HL-60/S4 (cell line): ENCODE measurements at regions not wholly inside any gene's neighbourhood (a gene's known extent, or its start where the extent isn't known, plus 50 kb on each side); places are given as distances from the start of the nearest gene placed in this dataset.
"Not testable (repeated sequence)": the region's sequence is repeated elsewhere in the genome, so short reads cannot be mapped to it uniquely, and the experiment has no call there.

Source experiments
- in situ Hi-C: fragments of 300-500 bp; cut with MboI; formaldehyde crosslinking; loops from 2 replicates; pipeline ENCODE4 v1.14.3; 2022; ENCODE audit warnings: low sequenced_read_pairs

DNA sequence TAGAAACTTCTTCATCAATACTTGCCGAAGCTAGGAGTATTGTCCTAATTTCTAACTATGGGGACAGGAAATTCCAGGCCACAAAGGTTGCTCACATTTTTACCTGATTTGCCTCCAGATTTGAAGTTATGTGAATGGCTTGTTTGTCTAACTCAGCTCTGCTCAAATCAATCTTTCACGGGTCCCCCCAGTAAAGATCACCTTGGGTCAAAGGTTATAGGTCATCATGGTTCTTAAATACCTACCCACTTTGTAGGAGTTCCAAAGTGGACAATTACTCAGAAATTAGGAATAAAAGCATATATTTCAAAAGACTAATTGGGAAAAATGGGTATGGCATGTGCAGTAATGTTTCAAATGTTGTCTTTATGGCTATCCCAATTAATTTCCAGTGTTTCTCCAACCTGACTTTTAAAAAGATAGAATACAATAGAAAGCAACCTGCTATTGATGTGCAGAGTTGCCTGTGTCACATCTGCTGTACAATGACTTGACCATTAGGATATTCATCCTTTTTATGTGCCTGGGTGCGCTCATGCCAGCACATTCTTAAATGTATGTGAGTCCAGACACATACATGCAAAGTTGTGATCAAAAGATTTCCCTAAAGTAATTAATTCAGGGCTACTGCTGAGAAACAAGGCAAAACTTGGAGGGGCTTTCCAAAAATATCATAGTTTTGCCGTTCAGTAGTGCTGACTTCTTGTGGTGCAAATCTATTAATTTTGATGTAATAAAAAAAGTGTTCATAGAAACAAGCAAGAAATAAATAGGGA, 126.1 kb downstream of the MYCN start:
- in situ Hi-C loops: no loop called here

DNA sequence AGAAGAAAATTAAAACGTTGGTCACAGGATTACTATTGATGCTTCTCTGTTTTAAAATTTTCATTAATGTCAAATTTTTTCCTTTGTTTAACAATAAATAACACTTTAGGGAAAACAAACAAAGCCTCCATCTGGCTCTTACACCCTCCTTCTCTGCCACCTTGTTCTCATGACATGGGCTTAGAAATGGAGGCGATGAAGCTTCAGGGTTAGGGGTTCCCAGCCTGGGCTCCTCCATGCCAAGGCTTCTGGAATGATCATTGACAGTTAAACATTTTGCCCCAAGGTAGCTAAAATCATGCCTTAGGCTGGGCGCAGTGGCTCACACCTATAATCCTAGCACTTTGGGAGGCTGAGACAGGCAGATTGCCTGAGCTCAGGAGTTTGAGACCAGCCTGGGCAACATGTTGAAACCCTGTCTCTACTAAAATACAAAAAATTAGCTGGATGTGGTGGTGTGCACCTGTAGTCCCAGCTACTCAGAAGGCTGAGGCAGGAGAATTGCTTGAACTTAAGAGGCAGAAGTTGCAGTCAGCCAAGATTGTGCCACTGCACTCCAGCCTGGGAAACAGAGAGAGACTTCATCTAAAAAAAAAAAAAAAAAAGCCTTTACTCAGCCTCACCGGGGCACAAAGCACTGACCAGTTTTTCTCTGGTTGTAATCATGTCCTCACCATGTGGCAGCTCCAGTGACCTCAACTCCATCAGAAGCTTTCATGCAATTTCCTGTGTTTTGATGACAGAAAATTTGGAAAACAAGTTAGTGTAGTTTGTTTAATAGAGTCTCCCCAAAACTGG, 125.1 kb downstream of the MYCN start:
- in situ Hi-C loops: not testable (repeated sequence)

DNA sequence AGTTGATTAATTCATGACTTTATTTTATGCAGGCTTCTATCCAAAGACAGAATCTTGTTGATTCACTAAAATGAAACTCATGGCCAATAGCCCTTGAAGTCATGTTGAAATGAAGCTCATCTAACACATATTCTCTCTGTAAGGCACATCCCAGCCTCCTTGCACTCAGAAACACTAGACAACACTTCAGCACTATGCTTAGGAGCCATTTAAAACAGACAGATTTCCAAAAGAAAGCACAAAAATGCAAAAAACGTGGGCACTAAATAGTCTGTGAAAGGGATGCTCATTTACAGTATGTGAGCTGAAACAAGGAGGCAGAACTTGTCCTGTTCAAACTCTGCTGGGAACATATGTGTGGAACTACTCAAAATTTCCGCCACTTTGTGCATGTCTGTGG, 124.4 kb downstream of the MYCN start:
- in situ Hi-C loops: no loop called here

DNA sequence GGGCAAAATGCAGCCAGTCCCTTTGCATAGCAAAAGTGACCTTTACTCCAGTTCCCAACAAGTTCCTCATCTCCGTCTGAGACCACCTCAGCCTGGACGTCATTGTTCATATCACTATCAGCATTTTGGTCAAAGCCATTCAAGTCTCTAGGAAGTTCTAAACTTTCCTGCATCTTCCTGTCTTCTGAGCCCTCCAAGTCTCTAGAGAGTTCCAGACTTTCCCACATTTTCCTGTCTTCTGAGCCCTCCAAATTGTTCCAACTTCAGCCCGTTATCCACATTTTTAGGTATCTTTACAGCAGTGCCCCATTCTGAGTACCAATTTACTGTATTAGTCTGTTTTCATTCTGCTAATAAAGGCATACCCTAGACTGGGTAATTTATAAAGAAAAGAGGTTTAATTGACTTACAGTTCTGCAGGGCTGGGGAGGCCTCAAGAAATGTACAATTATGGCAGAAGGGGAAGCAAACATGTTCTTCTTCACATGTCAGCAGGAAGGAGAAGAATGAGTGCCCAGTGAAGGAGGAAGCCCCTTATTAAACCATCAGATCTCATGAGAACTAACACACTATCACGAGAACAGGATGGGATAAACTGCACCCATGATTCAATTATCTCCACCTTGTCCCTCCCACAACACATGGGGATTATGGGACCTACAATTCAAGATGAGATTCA, 123.7 kb downstream of the MYCN start:
- in situ Hi-C loops: no loop called here

DNA sequence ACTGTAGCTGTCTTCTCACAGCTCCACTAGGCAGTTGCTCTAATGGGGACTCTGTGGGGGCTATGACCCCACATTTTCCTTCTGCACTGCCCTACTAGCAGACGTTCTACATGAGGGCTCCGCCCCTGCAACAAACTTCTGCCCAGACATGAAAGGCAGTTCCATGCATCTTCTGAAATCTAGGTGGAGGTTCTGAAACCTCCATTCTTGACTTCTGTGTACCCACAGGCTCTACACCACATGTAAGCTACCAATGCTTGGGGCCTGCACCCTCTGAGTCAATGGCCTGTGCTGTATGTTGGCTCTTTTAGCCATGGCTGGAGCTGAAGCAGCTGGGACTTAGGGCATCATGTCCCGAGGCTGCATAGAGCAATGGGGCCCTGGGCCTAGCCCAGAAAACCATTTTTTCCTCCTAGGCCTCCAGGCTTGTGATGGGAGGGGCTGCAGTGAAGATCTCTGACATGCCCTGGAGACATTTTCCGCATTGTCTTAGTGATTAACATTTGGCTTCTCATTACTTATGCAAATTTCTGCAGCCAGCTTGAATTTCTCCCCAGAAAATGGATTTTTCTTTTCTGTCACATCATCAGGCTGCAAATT, 123.0 kb downstream of the MYCN start:
- in situ Hi-C loops: no loop called here

DNA sequence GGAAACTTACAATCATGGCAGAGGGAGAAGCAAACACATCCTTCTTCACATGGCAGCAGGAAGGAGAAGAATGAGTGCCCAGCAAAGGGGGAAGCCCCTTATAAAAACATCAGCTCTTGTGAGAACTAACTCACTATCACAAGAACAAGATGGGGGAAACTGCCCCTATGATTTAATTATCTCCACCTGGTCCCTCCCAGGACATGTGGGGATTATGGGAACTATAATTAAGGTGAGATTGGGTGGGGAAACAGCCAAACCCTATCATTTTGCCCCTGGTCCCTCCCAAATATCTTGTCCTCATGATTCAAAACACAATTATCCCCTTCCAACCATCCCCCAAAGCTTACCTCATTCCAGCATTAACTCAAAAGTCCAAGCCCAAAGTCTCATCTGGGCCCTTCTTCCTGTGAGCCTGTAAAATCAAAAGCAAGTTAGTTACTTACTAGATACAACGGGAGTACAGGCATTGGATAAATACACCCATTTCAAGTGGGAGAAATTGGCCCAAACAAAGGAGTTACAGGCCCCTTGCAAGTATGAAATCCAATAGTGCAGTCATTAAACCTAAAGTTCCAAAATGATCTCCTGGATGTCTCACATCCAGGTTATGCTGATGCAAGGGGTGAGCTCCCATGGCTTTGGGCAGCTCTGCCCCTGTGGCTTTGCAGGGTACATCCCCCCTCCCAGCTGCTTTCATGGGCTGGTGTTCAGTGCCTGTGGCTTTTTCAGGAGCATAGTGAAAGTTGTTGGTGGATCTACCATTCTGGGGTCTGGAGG, 122.3 kb downstream of the MYCN start:
- in situ Hi-C loops: no loop called here

DNA sequence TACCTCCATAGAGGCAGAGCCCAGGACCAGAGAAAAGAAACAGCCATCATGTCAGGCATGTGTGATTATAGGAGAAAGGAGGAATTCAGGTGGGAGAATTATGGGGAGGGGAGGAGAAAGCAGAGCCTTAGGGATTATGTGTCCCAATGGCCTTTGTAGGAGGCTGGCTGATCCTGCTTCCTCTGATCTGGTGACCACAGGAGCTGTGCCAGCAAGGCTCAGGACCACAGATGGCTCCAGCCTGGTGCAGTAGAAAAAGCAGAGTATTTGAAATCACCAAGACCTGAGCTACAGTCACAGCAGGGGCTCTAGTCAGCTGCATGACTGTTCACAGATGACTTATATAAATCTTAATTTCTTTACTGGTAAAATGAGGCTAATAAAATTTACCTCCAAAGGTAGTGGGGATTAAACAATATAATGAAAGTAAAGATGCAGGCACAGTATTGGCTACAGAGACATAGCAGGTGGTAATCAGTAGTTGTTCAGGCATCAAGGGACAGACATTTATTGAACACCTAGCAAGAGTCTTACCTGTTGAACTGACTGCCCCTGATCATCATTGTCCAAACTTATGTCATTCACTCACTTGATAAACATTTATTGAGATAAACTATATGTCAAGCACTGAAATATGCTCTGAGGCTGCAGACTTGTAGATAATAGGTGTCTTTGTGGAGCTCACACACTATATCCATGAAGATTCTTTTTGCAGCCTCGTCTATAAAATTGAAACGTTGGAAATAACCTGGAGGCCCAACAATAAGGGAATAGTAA, 121.3 kb downstream of the MYCN start:
- in situ Hi-C loops: no loop called here

DNA sequence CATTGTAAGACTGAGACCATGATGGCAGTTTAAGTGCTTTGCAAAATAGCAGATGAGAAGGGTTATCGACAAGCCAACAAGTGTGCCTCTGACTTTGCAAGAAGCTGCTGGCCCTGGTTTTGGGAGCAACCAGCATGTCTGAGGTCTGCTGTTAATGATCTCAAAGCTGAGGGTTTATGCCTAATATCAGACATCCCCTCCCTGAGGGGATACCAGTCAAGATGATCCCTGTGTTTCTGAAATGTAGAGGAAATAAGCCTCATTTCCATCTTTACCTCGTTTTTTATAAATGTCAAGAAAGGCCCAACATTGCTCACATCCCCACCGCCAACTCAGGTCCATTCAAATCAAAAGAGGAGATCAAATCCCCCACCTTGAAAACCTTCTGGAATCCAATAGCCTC, 120.6 kb downstream of the MYCN start:
- in situ Hi-C loops: no loop called here

DNA sequence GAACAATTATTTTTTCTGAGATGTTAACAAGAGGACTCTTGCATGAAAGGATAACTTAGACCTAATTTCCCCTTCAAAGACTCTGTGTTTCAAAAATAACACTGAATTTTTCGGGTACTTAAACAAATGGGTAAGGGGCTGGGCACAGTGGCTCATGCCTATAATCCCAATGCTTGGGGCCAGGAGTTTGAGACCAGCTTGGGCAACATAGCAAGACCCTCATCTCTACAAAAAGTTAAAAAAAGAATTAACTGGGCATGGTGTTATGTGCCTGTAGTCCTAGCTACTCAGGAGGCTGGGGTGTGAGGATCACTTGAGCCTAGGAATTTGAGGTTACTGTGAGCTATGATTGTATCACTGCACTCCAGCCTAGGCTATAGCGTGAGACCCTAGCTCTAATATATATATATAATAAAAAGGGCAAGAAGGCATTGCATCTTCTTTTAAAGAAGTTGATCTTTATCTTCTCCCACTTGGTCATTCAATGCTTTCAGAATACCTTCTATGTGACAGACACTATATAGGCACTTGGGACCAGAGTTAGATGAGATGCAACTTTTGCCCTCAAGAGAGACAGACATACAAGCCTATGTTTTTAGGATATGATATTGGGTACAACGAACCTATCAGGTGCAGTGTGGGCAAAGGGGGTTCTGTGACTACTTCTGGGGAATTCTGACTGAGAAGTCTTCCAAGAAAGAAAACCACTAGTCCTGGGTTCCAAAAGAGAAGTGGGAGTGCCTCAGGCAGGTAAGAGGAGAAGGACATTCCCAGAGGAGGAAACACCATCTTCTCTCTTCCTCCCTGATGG, 120.0 kb downstream of the MYCN start:
- in situ Hi-C loops: no loop called here

DNA sequence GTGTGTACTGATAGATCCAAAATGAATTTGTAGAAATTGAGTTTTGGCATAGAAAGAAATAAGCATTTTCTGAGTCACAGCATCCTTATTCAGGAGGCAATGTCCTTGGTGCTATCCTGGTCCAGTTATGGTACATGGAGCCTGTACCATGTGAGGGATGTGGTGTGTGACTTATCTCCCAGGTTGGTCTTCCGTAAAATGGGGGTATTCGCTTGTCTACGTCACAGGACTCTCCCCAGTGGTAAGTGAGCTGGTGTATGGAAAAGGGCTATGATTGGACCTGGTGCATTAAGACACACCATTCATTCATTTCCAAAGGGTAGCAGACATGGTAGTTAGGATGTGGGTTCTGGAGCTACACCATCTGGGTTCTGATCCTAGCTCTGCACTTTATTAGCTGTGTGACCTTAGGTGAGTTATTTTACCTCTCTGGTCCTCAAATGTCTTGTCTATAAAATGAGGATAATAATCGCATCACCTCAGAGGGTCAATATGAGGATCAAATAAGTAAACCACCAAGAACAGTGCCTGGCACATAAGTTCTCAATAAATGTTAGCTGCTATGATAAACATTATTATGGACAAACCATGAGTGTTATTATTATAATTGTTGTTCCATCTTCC, 119.2 kb downstream of the MYCN start:
- in situ Hi-C loops: no loop called here

DNA sequence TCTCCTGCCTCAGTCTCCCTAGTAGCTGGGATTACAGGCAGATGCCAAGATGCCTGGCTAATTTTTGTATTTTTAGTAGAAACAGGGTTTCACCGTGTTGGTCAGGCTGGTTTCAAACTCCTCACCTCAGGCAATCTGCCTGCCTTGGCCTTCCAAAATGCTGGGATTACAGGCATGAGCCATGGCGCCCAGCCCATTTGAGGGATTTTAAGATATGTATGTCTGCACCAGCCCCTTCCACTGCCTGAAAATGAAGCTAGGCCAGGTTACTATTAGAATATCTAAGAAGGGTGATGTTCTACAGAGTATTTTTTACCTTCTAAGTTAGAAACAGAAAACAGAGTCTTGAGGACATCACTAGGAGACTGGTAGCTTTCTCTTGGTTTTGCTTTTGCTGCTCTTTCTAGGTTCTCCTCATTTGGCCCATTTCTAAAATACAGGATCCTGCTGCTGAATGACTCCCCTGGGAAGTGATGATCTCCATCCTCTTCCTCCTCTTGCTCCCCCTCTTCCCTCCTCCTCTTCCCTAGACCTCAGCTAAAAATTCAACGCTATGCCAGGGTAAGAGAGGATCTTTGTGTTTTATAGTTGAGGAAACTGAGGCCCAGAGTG, 118.5 kb downstream of the MYCN start:
- in situ Hi-C loops: no loop called here

DNA sequence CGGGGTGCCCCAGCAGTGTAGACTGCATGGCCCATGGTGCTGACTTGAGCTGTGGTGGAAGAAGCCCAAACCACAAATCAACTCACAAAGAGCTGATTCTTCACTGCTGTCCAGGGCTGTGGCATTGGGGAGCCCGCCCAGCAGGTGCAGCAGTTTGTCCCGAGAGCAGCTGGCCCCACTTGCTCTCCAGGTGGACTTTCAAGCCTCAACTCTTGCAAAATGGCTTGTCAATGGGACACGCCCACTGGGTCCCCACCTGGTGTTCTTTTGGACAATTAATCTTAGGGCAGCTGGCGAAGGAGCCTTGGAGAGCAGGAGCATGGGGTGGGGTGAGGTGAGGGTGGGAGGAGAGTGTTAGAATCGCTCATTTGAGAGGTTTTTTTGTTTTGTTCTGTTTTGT, 117.9 kb downstream of the MYCN start:
- in situ Hi-C loops: no loop called here

DNA sequence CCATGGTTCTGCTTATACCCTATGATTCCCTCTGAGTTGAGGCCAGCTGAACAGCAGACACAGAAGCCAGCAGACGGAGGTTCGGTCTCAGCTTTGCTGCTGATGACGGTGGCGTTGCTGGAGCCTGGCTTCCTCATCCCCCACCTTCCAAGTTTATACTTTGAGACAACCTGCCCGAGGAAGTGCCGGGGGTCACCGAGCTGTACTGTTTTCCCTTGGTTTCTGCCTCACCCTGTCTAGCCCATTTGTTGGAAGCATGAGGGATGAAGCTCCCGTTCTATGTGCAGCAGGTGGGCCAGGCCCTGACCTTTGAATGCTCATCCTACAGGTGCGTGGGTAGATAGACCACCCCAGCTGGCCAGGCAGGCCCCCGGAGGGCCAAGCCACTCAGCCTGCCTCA, 117.3 kb downstream of the MYCN start:
- in situ Hi-C loops: no loop called here

DNA sequence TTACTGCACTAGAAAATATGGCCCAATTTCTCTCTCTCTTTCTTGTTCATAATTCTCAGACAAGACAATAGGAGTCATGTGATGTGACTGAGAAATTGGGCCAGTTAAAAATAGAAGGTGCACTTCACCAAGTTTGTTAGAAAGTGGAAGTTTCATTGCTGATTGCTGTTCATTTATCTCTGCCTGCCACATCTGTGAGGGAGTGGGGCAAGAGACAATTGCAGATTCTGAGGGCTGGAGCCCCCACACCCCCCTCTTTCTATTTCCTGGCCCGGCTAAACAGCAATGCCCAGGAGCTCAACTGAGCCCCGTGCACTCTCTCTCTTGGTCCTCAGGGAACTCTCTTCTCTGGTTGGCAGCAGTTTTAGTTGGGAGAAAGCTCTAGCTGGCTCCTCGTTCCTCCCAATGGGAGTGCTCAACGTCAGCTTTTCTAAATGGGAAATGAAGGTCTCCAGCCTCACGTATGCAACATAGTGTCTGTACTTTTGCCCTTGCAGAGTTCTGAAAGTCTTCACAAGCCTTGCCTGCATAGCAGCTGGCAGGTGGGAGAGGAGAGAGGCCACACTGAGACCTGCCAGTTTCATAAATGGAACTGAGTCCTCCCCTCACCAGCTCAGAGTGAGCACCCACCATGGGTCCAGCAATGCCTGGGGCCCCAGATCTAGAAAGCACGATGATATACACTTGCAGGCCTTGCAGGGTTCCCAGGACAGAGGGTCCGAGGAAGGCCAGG, 115.7 kb downstream of the MYCN start:
- in situ Hi-C loops: no loop called here

DNA sequence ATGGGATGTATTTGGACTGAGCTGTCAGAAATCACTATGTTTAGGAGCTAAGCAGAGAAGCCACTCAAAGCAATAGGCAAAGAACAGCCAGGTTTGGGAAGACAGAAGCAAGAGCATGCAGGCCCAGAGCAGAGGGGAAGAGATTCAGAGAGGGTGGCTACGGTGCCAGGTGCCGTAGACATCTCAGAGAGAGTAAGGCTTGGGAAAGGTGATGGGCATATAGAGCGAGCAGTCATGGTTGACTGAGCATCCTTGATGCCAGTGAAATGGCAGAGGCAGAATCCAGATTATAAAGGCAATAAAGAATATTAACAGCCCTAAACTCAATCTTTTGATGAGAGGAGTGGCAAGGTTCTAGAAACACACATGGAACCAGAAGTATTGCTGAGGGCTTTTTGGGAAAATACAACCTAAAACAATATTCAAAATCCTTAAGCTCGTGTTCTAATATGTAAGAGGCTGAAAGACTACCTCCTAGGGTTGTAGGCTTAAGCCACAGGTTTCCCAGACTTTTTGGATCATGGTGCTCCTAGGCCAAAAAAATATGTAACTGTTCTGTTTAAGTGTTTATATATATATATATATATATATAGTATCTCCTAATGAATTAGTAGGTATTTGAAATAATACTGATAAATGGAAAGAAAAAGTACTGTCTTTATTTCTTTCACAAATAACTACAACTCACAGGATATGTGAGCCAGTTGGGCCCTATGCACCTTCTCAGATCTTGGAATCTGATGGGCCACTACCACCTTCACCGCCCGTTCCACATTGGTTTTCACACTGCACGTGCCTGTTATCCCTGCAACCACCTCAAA, 113.3 kb downstream of the MYCN start:
- in situ Hi-C loops: no loop called here

DNA sequence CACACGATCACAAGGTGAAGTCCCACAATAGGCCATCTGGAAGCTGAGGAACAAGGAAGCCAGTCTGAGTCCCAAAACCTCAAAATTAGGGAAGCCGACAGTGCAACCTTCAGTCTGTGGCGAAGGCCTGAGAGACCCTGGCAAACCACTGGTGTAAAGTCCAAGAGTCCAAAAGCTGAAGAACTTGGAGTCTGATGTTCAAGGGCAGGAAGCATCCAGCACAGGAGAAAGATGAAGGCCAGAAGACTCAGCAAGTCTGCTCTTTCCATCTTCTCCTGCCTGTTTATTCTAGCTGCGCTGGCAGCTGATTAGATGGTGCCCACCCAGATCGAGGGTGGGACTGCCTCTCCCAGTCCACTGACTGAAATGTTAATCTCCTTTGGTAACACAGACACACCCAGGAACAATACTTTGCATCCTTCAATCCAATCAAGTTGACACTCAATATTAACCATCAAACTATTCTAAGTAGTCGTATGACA, 112.3 kb downstream of the MYCN start:
- in situ Hi-C loops: not testable (repeated sequence)
